ENCODE measurements at regions not wholly inside any gene's neighbourhood (a gene's known extent, or its start where the extent isn't known, plus 50 kb on each side); places are given as distances from the start of the nearest gene placed in this dataset.

DNA sequence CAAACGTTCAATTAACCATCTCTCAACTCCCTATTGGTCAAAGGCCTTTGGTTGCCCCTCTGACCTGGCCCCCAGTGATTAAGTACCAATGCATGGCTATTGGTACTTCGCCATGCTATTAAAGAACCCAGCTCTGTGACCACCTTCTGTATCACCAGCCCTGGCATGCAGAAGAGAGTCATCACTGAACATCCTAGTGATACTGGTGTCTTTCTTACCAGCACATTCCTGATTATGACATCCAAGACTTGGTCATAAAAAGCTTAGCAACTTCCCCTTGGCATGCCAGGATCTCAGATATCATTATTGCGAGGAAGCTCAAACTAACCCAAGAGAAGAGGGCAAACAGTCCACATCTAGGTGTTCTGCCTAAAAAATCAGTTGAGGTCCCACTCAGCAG, 122.3 kb upstream of the OTUD4 start:
- Mint-ChIP-seq H3K27ac (ENCODE audit: unreplicated experiment) (no peak overlapping the region), H3K27me3 (ENCODE audit: unreplicated experiment) (no peaks in the 10 kb centered on the region), H3K4me3 (ENCODE audit: unreplicated experiment) (no peak overlapping the region), H3K36me3 (ENCODE audit: low read depth, unreplicated experiment) (no peaks in the 10 kb centered on the region), H3K4me1 (ENCODE audit: unreplicated experiment) (peaks cover 4% of the 10 kb centered on the region), H3K9me3 (ENCODE audit: unreplicated experiment) (no peaks in the 10 kb centered on the region)
- DNase-seq (ENCODE audit: low spot score), result no peak
- TF ChIP-seq, protein P1, sequence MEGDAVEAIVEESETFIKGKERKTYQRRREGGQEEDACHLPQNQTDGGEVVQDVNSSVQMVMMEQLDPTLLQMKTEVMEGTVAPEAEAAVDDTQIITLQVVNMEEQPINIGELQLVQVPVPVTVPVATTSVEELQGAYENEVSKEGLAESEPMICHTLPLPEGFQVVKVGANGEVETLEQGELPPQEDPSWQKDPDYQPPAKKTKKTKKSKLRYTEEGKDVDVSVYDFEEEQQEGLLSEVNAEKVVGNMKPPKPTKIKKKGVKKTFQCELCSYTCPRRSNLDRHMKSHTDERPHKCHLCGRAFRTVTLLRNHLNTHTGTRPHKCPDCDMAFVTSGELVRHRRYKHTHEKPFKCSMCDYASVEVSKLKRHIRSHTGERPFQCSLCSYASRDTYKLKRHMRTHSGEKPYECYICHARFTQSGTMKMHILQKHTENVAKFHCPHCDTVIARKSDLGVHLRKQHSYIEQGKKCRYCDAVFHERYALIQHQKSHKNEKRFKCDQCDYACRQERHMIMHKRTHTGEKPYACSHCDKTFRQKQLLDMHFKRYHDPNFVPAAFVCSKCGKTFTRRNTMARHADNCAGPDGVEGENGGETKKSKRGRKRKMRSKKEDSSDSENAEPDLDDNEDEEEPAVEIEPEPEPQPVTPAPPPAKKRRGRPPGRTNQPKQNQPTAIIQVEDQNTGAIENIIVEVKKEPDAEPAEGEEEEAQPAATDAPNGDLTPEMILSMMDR (IDR thresholded peaks at IDR 0.05; ENCODE audit: unreplicated experiment), result no peak

DNA sequence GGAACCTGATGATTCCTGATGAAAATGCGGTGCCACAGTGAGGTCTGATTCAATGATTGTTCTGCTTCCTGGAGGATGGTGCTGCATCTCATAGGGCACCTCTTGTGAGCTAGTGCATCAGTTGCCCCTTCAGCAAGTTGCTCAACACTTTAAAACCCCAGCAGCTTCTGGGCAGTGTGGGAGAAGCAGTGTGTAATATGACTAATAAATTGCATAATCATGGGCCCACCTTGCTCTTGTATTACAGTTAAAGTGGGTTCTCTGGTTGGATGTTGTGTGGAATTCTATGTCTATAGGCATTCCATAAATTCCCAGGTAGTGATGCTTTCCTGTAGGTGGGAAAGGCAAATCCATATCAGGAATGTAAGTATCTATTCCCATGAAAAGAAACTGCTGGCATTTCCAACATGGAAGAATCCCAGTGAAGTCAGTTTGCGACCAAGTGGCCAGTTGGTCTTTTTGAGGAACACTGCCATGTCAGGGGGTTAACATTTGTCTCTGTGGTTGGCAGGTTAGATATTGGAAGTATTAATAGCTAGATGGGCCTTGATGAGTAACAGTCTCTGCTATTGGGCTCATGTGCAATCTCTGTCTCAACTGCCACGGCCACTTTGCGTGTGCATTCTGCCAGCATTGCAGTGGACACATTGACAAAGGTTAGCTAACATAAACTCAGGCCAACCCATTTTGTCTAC, 121.1 kb upstream of the OTUD4 start:
- Mint-ChIP-seq H3K4me3 (ENCODE audit: unreplicated experiment) (no peak overlapping the region), H3K9me3 (ENCODE audit: unreplicated experiment) (no peaks in the 10 kb centered on the region), H3K27ac (ENCODE audit: unreplicated experiment) (no peak overlapping the region), H3K36me3 (ENCODE audit: low read depth, unreplicated experiment) (no peaks in the 10 kb centered on the region), H3K4me1 (ENCODE audit: unreplicated experiment) (no peaks in the 10 kb centered on the region), H3K27me3 (ENCODE audit: unreplicated experiment) (no peaks in the 10 kb centered on the region)
- DNase-seq (ENCODE audit: low spot score), result no peak
- TF ChIP-seq, protein P1 (IDR thresholded peaks at IDR 0.05; ENCODE audit: unreplicated experiment), result no peak

DNA sequence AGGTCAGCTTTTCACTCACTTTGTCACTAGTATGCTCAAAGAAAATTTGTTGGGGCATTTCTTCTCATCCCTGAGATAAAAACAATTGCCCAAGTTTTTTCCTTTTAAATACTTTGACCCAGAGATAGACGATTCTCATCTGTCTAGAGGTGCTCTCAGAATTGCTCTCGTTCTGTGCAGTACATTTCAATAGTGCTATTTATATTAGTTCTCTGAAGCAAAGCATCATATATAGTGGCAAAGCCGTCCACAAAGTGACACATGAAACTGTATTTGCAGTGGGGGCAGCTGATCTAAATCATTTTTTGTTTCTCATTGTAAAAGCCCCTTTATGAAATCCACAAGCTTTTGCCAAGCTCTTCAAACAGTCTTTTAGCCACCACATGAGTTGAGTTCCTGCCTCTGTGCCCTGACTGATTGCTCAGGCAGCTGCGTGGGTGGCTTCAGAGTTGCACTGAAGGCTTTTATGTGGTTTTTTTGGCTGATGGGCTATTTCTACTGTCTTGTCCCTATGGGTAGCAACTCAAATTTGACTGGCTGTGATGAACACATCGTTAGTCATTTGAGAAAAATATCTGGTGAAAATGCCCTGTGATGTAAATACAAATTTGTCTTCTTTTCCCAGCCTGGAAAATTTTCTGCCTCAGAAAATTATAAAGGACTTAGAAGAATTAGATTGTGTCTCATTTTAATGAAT, 119.1 kb upstream of the OTUD4 start:
- H3K4me1 Mint-ChIP-seq (ENCODE audit: unreplicated experiment), result peaks cover 8% of the 10 kb centered on the region
- no peak for DNase-seq (ENCODE audit: low spot score)
- H3K9me3 Mint-ChIP-seq (ENCODE audit: unreplicated experiment), result no peaks in the 10 kb centered on the region
- H3K27ac Mint-ChIP-seq (ENCODE audit: unreplicated experiment), result no peak overlapping the region
- no peaks in the 10 kb centered on the region for H3K27me3 Mint-ChIP-seq (ENCODE audit: unreplicated experiment)
- TF ChIP-seq, protein P1 (IDR thresholded peaks at IDR 0.05; ENCODE audit: unreplicated experiment), result no peak
- H3K4me3 Mint-ChIP-seq (ENCODE audit: unreplicated experiment), result no peak overlapping the region
- H3K36me3 Mint-ChIP-seq (ENCODE audit: low read depth, unreplicated experiment), result no peaks in the 10 kb centered on the region

DNA sequence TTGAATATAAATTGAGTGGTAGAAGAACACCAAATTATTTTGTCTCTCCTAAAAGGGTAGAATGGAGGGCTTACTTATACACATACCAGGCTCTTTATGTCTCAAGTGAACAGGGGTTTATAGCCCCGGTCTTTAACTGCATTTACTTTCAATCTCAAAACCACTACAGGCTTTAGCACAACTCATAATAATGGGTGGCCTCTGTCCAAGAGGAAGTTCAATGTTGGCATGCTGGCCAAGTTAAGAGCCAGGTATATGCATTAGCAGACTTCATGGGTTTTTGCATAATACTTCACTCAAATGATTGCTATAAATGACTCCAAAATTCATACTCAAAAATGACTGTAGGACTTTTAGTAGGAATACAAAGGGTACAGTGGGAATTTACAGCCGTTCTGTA, 118.5 kb upstream of the OTUD4 start:
- TF ChIP-seq, protein P1 (IDR thresholded peaks at IDR 0.05; ENCODE audit: unreplicated experiment), result no peak
- Mint-ChIP-seq H3K36me3 (ENCODE audit: low read depth, unreplicated experiment) (no peaks in the 10 kb centered on the region), H3K4me1 (ENCODE audit: unreplicated experiment) (peaks cover 11% of the 10 kb centered on the region), H3K27ac (ENCODE audit: unreplicated experiment) (no peak overlapping the region), H3K4me3 (ENCODE audit: unreplicated experiment) (no peak overlapping the region), H3K9me3 (ENCODE audit: unreplicated experiment) (no peaks in the 10 kb centered on the region), H3K27me3 (ENCODE audit: unreplicated experiment) (no peaks in the 10 kb centered on the region)
- DNase-seq (ENCODE audit: low spot score), result no peak

DNA sequence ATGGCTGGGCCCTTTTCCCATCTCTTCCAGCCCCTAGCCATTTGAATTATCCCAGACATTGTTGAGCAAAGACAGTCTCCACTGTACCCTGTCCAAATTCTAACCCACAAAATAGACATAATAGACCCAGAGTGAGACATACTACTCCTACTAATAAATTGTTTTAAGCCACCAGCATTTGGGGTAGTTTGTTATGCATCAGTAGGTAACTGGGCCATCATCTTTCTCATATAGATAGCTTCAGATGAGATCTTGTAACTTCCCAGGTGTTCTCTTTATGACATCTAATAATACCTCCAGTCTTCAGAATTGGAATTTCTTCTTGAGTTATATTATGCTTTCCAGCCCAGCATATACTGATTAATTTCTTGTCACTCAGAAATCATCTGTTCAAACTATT, 117.2 kb upstream of the OTUD4 start:
- H3K4me3 Mint-ChIP-seq (ENCODE audit: unreplicated experiment), result no peak overlapping the region
- no peaks in the 10 kb centered on the region for H3K36me3 Mint-ChIP-seq (ENCODE audit: low read depth, unreplicated experiment)
- no peak for DNase-seq (ENCODE audit: low spot score)

More for the DNA sequence above, 117.2 kb upstream of the OTUD4 start:
- TF ChIP-seq, protein P1 (IDR thresholded peaks at IDR 0.05; ENCODE audit: unreplicated experiment), result no peak
- no peak overlapping the region for H3K27ac Mint-ChIP-seq (ENCODE audit: unreplicated experiment)
- H3K9me3 Mint-ChIP-seq (ENCODE audit: unreplicated experiment), result no peaks in the 10 kb centered on the region
- H3K4me1 Mint-ChIP-seq (ENCODE audit: unreplicated experiment), result peaks cover 11% of the 10 kb centered on the region
- H3K27me3 Mint-ChIP-seq (ENCODE audit: unreplicated experiment), result no peaks in the 10 kb centered on the region
